ENCODE measurements at regions not wholly inside any gene's neighbourhood (a gene's known extent, or its start where the extent isn't known, plus 50 kb on each side); places are given as distances from the start of the nearest gene placed in this dataset.

GRCh38 chr6:45830441-45831139 lies 185.1 kb downstream of the CLIC5 start:
- no peak for TF ChIP-seq CTCF (IDR thresholded peaks at IDR 0.05)
- no peak for TF ChIP-seq POLR2A (IDR thresholded peaks at IDR 0.05)
- TF ChIP-seq POLR2AphosphoS5 (IDR thresholded peaks at IDR 0.05; ENCODE audit: insufficient read depth in 1 of 2, low read depth in 1 of 2): no peak

Data from vagina (tissue), 2 donors.